NCI-H460 (cell line): ENCODE measurements at regions not wholly inside any gene's neighbourhood (a gene's known extent, or its start where the extent isn't known, plus 50 kb on each side); places are given as distances from the start of the nearest gene placed in this dataset.

Experiments
- DNase-seq: peaks from one replicate; pipeline ENCODE4 v3.0.0-alpha.2; 2016; ENCODE audit warnings: low read depth; ENCODE audit errors: extremely low read depth

- peak; percentile 21 for DNase-seq
Measured at GRCh38 chr15:53307952-53308624, 451.4 kb downstream of the WDR72 start.

- no peak for DNase-seq
Measured at GRCh38 chr15:53305554-53305953, 453.9 kb downstream of the WDR72 start.

- DNase-seq, result no peak
Measured at GRCh38 chr15:53305101-53305500, 454.4 kb downstream of the WDR72 start.

GRCh38 chr15:53297828-53298227 lies 461.6 kb downstream of the WDR72 start:
- DNase-seq, result no peak

GRCh38 chr15:53296603-53297002 lies 462.9 kb downstream of the WDR72 start:
- no peak for DNase-seq

GRCh38 chr15:53295574-53295973 lies 463.9 kb downstream of the WDR72 start:
- no peak for DNase-seq

- no peak for DNase-seq
Measured at GRCh38 chr15:53288542-53288941, 470.9 kb downstream of the WDR72 start.

- DNase-seq, result no peak
Measured at GRCh38 chr15:53274630-53275029, 484.5 kb upstream of the ONECUT1 start.

GRCh38 chr15:53272116-53272515 lies 482.0 kb upstream of the ONECUT1 start:
- no peak for DNase-seq

GRCh38 chr15:53266176-53266575 lies 476.0 kb upstream of the ONECUT1 start:
- no peak for DNase-seq

- DNase-seq, result no peak
Measured at GRCh38 chr15:53260647-53261046, 470.5 kb upstream of the ONECUT1 start.

- DNase-seq, result no peak
Measured at GRCh38 chr15:53256457-53256856, 466.3 kb upstream of the ONECUT1 start.

GRCh38 chr15:53256043-53256442 lies 465.9 kb upstream of the ONECUT1 start:
- DNase-seq, result no peak

GRCh38 chr15:53251996-53252395 lies 461.9 kb upstream of the ONECUT1 start:
- DNase-seq, result no peak

- no peak for DNase-seq
Measured at GRCh38 chr15:53251523-53251922, 461.4 kb upstream of the ONECUT1 start.

GRCh38 chr15:53247041-53247708 lies 457.0 kb upstream of the ONECUT1 start:
- DNase-seq, result no peak

GRCh38 chr15:53246404-53246803 lies 456.3 kb upstream of the ONECUT1 start:
- no peak for DNase-seq

- DNase-seq, result no peak
Measured at GRCh38 chr15:53233801-53234200, 443.7 kb upstream of the ONECUT1 start.

- no peak for DNase-seq
Measured at GRCh38 chr15:53230473-53230872, 440.3 kb upstream of the ONECUT1 start.

- DNase-seq, result no peak
Measured at GRCh38 chr15:53226559-53226958, 436.4 kb upstream of the ONECUT1 start.

GRCh38 chr15:53225781-53226180 lies 435.6 kb upstream of the ONECUT1 start:
- no peak for DNase-seq

GRCh38 chr15:53224371-53224770 lies 434.2 kb upstream of the ONECUT1 start:
- no peak for DNase-seq

GRCh38 chr15:53223815-53224214 lies 433.7 kb upstream of the ONECUT1 start:
- DNase-seq, result no peak
